ENCODE measurements at regions not wholly inside any gene's neighbourhood (a gene's known extent, or its start where the extent isn't known, plus 50 kb on each side); places are given as distances from the start of the nearest gene placed in this dataset.

DNA sequence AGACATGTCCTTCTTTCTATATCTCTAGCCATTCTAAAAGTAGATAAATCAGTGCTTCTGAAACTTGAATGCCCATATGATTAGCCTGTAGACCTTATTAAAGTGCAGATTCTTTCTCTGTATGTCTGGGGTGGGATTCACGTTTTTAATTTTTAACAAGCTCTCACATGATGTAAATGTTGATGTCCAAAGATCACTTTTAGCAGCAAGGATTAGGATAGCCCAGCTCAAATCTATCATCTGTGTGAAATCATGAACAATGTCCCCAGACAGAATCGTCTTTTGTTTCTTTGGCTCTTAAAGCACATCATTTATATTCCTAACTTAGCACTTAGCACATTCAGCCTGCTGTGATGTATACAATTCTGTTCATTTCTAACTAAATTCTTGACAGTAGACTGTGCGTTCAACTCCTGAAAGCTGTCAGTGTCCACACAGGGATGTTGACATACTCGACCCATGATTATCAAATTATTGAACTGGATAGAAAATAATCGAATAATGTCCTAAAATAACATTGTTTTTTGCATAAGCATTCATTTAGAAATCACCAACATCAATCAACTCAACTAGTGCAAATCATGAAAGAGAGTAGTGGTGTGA lies 102.1 kb upstream of the MLIP start:
- Histone ChIP-seq H3K36me3 (ENCODE audit: control insufficient read depth, insufficient read depth, low read length) (no peaks in the 10 kb centered on the region), H3K27me3 (replicated peaks; ENCODE audit: control insufficient read depth, insufficient read depth, low read length) (no peaks in the 10 kb centered on the region), H3K4me3 (ENCODE audit: low read depth, low read length) (no peak overlapping the region), H3K9me3 (0 out of 2 replicates have a peak, but pooled peaks cover 4% of the 10 kb centered on the region), H3K4me1 (peaks cover 28% of the 10 kb centered on the region)
- Mint-ChIP-seq H3K4me1 (ENCODE audit: low read depth, unreplicated experiment) (peaks cover 8% of the 10 kb centered on the region), H3K27me3 (ENCODE audit: insufficient read depth, unreplicated experiment) (no peaks in the 10 kb centered on the region), H3K4me3 (ENCODE audit: unreplicated experiment) (no peak overlapping the region), H3K27ac (ENCODE audit: unreplicated experiment) (peak overlapping the region; percentile 31), H3K36me3 (ENCODE audit: insufficient read depth, unreplicated experiment) (no peaks in the 10 kb centered on the region), H3K9me3 (ENCODE audit: unreplicated experiment) (no peaks in the 10 kb centered on the region)
- no peak for DNase-seq
- intact Hi-C loops (cut with micrococcal nuclease; ENCODE audit: unreplicated experiment) = no loop called here
- TF ChIP-seq, protein P1, sequence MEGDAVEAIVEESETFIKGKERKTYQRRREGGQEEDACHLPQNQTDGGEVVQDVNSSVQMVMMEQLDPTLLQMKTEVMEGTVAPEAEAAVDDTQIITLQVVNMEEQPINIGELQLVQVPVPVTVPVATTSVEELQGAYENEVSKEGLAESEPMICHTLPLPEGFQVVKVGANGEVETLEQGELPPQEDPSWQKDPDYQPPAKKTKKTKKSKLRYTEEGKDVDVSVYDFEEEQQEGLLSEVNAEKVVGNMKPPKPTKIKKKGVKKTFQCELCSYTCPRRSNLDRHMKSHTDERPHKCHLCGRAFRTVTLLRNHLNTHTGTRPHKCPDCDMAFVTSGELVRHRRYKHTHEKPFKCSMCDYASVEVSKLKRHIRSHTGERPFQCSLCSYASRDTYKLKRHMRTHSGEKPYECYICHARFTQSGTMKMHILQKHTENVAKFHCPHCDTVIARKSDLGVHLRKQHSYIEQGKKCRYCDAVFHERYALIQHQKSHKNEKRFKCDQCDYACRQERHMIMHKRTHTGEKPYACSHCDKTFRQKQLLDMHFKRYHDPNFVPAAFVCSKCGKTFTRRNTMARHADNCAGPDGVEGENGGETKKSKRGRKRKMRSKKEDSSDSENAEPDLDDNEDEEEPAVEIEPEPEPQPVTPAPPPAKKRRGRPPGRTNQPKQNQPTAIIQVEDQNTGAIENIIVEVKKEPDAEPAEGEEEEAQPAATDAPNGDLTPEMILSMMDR (IDR thresholded peaks at IDR 0.05; ENCODE audit: insufficient read depth in 1 of 2, low read depth in 1 of 2, low read length in 1 of 2, severe bottlenecking in 1 of 2, unreplicated experiment in 1 of 2) = no peak
- CTCF ChIA-PET = no interaction called here
- POLR2A ChIA-PET = no interaction called here
- BruUV-seq (replicated peaks) = no TSS peak

DNA sequence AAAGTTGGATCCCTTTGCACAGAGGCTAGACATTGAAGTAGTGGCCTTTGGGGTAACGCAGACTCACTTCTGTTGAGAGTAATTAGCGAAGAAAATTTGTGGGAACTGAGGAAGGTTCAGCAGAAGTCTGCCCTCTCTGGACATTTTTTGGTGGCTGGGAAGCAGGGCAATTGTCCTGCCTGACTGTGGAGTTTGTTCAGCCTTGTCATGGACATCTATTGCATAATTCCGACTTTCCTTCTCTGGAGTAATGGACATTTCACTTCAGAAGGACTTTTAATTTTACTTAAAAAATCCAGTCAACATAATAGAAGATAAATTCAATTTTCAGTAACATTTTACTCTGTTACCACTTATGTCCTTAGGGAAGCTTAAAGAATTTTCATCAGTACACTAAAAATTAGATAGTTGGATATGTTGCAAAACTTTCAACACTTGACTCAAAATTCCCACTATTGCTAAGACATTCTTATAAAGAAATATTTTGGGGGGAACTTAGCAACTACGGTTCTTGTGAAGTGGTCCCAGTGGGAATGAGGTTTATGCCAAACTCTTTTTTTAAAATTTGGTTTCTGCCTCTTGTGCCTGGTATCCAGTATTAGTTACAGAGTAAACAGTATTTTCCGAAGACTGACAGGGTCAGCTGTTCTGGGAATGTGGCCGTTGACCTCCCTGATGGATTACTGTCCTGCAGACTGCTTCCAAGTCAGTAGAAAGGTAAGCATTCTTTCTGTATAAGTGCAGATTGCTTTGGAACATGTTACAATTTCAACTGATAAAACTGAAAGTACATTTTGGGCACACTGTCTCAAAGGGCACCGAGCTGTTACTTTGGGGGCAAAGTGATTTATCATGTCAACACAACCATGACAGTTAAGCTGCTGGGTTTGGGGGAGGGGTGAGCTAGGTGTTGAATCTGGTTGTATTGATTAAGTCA lies 100.6 kb upstream of the MLIP start:
- intact Hi-C loops (cut with micrococcal nuclease; ENCODE audit: unreplicated experiment) = no loop called here
- DNase-seq = peak; percentile 28 to 38
- peaks cover 8% of the 10 kb centered on the region for H3K4me1 Mint-ChIP-seq (ENCODE audit: low read depth, unreplicated experiment)
- TF ChIP-seq, protein P1 (IDR thresholded peaks at IDR 0.05; ENCODE audit: insufficient read depth in 1 of 2, low read depth in 1 of 2, low read length in 1 of 2, severe bottlenecking in 1 of 2, unreplicated experiment in 1 of 2) = no peak
- H3K27me3 ChIP-seq (replicated peaks; ENCODE audit: control insufficient read depth, insufficient read depth, low read length) = no peaks in the 10 kb centered on the region
- H3K27me3 Mint-ChIP-seq (ENCODE audit: insufficient read depth, unreplicated experiment) = no peaks in the 10 kb centered on the region
- no TSS peak for BruUV-seq (replicated peaks)
- no peaks in the 10 kb centered on the region for H3K36me3 ChIP-seq (ENCODE audit: control insufficient read depth, insufficient read depth, low read length)
- POLR2A ChIA-PET = interaction anchor here (0.6 kb wide), 1 partner anchor 201 kb away, joined by 3 read pairs; no protein-coding TSS in a partner anchor
- H3K27ac Mint-ChIP-seq (ENCODE audit: unreplicated experiment) = no peak overlapping the region
- H3K9me3 Mint-ChIP-seq (ENCODE audit: unreplicated experiment) = no peaks in the 10 kb centered on the region
- no peaks in the 10 kb centered on the region for H3K36me3 Mint-ChIP-seq (ENCODE audit: insufficient read depth, unreplicated experiment)
- no peak overlapping the region for H3K4me3 ChIP-seq (ENCODE audit: low read depth, low read length)
- CTCF ChIA-PET = no interaction called here
- peaks cover 25% of the 10 kb centered on the region for H3K4me1 ChIP-seq
- no peak overlapping the region for H3K4me3 Mint-ChIP-seq (ENCODE audit: unreplicated experiment)
- H3K9me3 ChIP-seq = no peaks in the 10 kb centered on the region

DNA sequence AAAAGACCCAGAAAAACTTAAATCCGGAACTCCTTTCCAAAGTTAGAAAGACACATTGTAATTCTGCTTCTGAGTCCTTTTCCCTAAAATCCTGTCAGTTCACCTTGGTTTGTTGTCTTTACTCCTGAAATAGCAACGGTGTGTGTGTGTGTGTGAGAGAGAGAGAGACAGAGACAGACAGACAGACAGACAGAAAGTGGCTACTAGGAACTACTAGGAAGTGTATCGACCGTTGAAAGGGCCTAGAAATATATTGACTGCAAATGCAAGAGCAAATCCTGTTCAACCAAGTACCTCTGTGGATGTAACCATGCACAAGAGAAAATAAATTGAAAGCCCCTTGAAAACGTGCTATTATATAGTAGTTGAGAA lies 100.0 kb upstream of the MLIP start:
- Mint-ChIP-seq H3K9me3 (ENCODE audit: unreplicated experiment) (no peaks in the 10 kb centered on the region), H3K27me3 (ENCODE audit: insufficient read depth, unreplicated experiment) (no peaks in the 10 kb centered on the region), H3K27ac (ENCODE audit: unreplicated experiment) (no peak overlapping the region), H3K36me3 (ENCODE audit: insufficient read depth, unreplicated experiment) (no peaks in the 10 kb centered on the region), H3K4me3 (ENCODE audit: unreplicated experiment) (no peak overlapping the region), H3K4me1 (ENCODE audit: low read depth, unreplicated experiment) (peaks cover 8% of the 10 kb centered on the region)
- no TSS peak for BruUV-seq (replicated peaks)
- POLR2A ChIA-PET = no interaction called here
- no peak for DNase-seq
- Histone ChIP-seq H3K4me3 (ENCODE audit: low read depth, low read length) (no peak overlapping the region), H3K36me3 (ENCODE audit: control insufficient read depth, insufficient read depth, low read length) (no peaks in the 10 kb centered on the region), H3K27me3 (replicated peaks; ENCODE audit: control insufficient read depth, insufficient read depth, low read length) (no peaks in the 10 kb centered on the region), H3K9me3 (no peaks in the 10 kb centered on the region), H3K4me1 (peaks cover 25% of the 10 kb centered on the region)
- CTCF ChIA-PET = no interaction called here
- intact Hi-C loops (cut with micrococcal nuclease; ENCODE audit: unreplicated experiment) = no loop called here
- TF ChIP-seq, protein P1 (IDR thresholded peaks at IDR 0.05; ENCODE audit: insufficient read depth in 1 of 2, low read depth in 1 of 2, low read length in 1 of 2, severe bottlenecking in 1 of 2, unreplicated experiment in 1 of 2) = no peak
